GM12874 (cell line): ENCODE measurements at regions not wholly inside any gene's neighbourhood (a gene's known extent, or its start where the extent isn't known, plus 50 kb on each side); places are given as distances from the start of the nearest gene placed in this dataset.

Experiments used
- TF ChIP-seq, protein P1 (sequence below): IDR thresholded peaks from 2 replicates; pipeline ENCODE4 v1.5.1; 2011; ENCODE audit warnings: low read depth, mild to moderate bottlenecking, control low read depth, low read length, moderate library complexity; ENCODE audit not compliant: insufficient read depth

DNA sequence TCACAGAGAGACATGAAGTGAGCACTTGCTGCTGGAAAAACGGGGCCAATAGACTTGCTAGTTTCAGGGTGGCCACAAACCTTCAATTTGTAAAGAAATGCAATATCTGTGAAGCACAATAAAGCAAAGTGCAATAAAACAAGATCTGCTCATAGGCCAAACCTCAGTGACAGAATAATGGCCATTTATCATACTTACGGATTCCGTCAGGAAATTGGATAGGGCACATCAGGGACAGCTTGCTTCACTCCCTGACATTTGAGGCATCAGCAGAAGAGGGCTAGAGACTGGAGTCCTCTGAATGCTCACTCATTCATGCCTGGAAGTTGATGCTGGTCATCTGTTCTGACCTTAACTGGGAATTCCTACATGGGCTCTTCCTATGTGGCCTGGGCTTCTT lies 165.5 kb upstream of the OPRM1 start:
- TF ChIP-seq, protein P1, sequence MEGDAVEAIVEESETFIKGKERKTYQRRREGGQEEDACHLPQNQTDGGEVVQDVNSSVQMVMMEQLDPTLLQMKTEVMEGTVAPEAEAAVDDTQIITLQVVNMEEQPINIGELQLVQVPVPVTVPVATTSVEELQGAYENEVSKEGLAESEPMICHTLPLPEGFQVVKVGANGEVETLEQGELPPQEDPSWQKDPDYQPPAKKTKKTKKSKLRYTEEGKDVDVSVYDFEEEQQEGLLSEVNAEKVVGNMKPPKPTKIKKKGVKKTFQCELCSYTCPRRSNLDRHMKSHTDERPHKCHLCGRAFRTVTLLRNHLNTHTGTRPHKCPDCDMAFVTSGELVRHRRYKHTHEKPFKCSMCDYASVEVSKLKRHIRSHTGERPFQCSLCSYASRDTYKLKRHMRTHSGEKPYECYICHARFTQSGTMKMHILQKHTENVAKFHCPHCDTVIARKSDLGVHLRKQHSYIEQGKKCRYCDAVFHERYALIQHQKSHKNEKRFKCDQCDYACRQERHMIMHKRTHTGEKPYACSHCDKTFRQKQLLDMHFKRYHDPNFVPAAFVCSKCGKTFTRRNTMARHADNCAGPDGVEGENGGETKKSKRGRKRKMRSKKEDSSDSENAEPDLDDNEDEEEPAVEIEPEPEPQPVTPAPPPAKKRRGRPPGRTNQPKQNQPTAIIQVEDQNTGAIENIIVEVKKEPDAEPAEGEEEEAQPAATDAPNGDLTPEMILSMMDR = no peak

DNA sequence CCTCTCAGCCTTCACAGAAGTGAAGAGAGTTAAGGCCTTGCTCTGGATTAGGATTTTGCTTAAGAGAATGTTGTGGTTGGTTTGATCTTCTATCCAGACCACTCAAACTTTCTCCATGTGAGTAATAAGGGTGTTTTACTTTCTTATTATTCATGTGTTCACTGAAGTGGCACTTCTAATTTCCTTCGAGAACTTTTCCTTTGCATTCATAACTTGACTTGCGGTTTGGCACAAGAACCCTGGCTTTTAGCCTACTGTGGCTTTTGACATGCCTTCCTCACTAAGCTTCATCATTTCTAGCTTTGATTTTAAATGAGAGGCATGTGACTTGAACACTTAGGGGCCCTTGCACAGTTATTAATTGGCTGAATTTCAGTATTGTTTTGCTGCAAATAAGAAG lies 166.1 kb upstream of the OPRM1 start:
- TF ChIP-seq, protein P1 = no peak

DNA sequence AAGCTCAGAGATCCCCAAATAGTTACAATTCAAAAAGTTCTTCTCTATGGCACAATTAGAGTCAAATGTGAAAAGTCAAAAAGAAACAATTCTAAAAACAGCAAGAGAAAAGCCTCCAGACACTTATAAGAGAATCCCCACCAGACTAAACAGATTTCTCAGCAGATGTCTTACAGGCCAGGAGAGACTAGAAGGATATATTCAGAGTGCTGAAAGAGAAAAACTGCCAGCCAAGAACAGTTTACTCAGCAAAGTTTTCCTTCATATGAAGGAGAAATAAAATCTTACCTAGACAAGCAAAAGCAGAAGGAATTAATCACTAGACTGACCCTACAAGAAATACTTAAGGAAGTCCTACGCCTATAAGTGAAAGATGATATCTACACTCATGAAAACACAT lies 176.1 kb upstream of the OPRM1 start:
- TF ChIP-seq, protein P1 = no peak

DNA sequence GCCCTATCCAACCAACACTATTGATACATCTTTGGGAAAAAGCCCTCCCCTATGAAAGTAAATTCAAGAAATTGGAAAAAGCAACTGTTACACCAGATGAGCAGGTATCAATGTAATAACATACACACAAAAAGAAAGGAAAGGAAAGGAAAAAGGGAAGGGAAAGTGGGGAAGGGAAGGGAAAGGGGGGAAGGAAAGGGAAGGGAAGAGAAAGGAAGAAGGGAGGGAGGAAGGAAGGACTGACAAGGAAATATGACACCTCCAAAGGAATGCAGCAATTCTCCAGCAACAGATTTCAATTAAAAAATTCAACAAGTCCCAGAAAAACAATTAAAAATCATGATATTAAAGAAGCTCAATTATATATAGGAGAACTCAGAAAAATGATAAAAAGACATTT lies 176.9 kb upstream of the OPRM1 start:
- TF ChIP-seq, protein P1 = no peak

DNA sequence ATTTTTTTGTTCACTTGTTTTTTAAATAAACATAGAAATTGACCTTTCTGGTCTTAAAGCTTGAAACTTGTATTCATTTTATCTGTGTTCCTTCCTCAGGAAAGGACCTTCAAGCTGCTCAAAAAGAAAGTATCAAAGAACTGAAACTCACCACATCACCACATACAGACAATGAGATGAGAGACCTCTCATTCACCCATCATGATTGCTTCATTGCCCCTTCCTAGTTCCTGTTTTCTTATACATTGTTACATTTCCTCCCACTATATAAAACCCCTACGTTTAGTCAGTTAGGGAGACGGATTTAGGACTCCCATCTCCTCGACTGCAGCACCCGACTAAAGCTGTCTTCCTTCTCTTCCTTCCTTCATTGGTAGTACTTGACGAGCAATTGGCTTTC lies 180.5 kb upstream of the OPRM1 start:
- TF ChIP-seq, protein P1 = no peak

DNA sequence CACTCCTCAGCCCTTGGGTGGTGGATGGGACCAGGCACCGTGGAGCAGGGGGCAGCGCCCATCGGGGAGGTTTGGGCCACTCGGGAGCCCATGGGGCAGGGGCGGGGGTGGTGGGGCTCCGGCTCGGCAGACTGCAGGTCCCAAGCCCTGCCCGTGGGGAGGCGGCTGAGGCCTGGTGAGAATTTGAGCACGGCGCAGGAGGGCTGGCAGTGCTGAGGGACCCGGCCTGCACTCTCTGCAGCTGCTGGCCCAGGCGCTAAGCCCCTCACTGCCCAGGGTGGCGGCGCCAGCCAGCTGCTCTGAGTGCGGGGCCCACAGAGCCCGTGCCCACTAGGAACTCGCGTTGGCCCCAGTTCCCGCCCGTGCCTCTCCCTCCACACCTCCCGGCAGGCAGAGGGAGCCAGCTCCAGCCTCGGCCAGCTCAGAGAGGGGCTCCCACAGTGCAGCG lies 182.1 kb upstream of the OPRM1 start:
- TF ChIP-seq, protein P1 = no peak

DNA sequence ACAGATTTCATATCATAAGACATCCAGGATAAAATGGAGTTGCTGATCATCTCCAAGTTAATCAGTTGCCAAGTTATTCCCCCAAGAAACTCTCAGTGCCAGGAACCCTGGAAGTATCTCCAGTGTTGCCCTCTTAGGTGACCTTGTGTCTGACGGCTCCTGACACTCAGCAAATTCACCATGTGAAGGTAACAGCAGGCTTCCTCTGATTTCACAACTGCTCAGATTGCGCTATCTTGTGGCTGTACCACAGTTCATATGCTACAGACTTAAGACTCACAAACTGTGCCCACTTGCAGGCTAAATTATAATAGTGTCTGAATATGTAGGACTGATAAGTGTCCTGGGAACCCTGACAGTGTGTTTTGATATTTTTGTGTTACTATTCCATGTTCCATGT lies 186.6 kb upstream of the OPRM1 start:
- TF ChIP-seq, protein P1 = no peak

DNA sequence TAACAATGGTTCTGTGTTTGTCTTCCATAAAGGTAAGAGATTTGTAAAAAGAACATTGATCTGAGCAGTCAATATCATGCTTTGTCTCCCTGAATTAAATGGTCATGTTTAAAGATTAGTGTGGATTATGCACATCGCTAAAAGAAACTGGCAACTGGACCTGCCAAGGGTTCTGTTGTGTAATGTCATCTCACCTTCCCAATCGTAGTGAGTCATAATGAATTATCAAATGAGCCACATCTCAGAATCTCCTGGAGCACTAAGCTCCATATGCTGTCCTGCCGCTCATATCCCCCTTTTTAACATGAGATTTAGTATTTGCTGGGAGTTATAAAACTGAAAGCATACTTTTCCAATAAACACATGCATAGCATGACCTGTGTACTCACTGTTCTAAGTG lies 187.0 kb upstream of the OPRM1 start:
- TF ChIP-seq, protein P1 = no peak
